ENCODE measurements at regions not wholly inside any gene's neighbourhood (a gene's known extent, or its start where the extent isn't known, plus 50 kb on each side); places are given as distances from the start of the nearest gene placed in this dataset.

GRCh38 chr18:30917651-30918050 is 124.9 kb downstream of the DSC3 start (continued):
- TF ChIP-seq HDAC2 (IDR thresholded peaks at IDR 0.05; ENCODE audit: borderline replicate concordance in 1 of 2, low read depth in 2 of 2, low read length in 2 of 2): no peak
